ENCODE measurements at regions not wholly inside any gene's neighbourhood (a gene's known extent, or its start where the extent isn't known, plus 50 kb on each side); places are given as distances from the start of the nearest gene placed in this dataset.

DNA sequence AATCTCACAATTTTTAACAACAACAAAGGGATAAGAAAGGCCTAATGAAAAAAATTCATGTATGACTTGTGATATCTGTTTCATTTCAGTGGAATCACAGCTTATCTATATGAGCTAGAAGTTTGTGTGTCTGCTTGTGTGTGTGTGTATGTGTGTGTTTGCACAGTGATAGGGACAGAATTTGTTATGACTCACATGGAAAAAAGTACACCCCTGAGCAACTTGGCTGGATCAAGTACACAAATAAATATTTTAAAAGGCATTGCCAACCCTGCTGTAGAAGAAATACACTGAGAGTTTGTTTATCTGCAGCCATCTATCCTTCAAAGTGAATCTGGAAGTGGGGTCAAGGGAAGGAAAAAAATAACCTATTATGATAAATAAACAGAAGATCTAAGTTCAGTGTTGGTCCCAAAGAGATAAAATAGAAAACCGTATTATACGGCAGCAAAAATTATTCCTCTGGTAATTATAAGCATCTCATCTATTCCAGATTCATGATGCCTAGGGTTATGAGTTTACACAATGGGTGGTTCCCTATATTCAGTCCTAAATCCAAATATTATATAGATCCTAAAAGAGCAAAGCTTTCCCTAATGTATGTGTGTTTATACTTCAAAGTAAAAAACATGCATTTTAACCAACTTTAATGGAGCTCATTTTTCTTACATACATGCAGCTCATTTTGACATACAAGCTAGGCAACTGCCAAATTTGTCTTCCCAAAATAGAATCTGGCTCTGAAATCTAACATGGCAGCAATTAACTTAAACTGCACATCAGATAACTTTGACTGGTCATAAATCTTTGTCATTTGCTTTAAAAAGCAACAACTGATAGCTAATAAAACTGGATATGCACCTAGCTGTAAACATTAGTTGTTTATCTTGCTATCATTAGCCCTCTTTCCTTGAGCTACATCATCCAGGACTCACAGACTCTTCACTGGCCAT, 420.6 kb downstream of the IRS1 start:
- no peak for DNase-seq (ENCODE audit: low spot score)

DNA sequence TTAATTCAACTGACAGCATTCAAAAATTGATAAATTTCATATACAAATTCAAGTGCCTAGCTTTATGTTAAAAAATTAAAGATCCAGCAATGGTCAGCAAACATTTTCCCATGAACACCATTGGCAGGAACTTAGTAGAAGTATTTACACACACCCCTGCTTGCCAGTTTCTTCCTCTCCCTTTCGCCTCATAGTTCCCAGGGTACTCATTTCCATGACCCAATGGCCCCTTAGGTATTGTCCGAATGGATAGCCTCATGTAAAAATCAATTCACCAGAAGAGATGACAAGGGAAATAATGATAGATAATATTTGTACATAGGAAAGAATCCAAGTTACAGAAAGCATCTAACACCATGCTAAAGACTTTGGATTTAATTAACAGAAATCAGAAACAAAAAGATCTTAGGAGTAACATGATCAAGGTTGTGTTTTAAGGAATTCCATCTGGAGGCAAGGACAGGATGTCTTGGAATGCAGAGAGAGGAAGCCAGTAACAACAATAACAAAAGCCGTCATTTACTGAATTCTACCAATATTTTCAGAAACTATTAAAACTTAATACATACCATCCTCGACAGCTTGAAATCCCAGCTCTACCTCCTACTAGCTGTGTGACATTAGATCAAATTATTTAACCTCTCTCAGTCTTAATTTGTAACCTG, 423.0 kb downstream of the IRS1 start:
- no peak for DNase-seq (ENCODE audit: low spot score)

DNA sequence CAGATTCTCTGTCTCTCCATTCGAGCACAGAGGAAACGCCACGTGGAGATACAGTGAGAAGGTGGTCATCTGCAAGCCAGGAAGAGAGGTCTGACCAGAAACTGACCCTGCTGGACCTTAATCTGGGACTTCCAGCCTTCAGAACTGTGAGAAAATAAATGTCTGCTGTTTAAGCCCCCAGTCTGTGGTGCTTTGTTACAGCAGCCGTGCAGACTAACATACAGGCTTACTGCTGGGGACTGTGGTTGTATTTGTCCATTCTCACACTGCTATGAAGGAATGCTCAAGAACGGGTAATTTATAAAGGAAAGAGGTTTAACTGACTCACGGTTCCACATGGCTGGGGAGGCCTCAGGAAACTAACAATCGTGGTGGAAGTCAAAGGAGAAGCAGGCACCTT, 432.7 kb downstream of the IRS1 start:
- peak; percentile 48 for DNase-seq (ENCODE audit: low spot score)

DNA sequence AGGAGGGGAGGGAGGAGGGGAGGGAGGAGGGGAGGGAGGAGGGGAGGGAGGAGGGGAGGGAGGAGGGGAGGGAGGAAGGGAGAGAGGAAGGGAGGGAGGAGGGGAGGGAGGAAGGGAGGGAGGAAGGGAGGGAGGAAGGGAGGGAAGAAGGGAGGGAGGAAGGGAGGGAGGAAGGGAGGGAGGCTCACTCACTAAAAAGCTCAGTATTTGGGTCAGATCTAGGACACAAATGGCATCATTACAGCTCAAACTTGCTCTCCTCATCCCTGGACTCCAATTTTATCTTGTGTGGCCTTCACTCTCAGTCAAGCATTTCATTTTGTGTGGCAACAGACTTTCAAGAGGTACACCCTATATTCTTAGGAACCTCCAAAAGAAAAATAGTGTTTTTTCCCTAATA, 435.4 kb downstream of the IRS1 start:
- no peak for DNase-seq (ENCODE audit: low spot score)

DNA sequence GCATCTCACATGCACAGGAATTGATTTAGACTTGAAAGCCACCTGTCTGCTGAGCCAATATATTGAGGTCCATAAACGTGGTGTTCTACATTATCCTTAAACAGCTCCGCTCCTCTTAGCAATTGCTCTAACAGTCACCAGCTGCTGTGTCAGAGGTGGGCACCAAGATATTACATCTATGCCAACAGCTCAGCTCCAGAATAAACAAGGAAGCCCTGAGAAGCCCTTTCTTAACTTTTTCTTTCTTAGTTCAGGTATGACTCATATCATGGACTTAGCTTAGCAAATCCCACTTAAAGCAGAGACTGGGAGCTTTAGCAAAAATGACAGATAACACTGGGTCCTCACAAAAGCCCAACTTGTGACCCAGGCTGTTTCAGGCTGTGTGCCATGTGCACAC, 436.6 kb downstream of the IRS1 start:
- peak; percentile 54 for DNase-seq (ENCODE audit: low spot score)

DNA sequence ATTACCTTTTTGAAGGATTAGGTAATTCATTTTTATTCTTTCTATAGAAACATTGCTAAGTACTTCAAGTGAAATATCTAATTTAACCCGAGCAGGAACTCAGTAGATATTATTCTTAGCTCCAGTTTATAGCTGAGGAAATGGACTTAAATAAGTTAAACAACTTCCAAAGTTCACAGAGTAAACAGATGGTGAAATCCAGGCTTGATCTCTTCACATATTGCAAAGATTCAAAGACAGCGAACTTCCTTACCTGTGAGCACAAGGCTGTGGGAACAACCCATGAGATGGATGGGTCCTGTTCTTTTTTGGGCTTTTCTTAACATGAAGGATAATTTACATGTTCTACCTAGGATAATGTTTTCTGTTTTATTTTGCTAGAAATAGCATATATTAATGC, 439.0 kb downstream of the IRS1 start:
- no peak for DNase-seq (ENCODE audit: low spot score)

DNA sequence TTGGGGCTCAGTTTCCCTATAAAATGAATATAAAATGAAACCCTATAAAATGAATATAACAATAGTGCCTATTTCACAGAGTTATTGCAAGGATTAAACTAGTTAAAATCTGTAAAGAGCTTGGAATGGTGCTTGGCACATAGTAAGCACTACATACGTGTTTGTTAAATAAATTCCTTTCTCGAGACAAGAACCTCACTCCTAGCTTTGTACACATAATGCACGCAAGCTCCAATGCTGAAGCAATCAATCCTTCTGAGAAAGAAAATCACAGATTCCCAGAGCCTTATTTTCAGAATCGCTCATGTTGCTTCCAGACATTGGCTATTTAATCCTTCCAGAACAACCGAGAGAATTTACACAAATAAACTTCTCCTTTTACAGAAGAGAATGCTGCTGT, 440.9 kb downstream of the IRS1 start:
- DNase-seq (ENCODE audit: low spot score): no peak

DNA sequence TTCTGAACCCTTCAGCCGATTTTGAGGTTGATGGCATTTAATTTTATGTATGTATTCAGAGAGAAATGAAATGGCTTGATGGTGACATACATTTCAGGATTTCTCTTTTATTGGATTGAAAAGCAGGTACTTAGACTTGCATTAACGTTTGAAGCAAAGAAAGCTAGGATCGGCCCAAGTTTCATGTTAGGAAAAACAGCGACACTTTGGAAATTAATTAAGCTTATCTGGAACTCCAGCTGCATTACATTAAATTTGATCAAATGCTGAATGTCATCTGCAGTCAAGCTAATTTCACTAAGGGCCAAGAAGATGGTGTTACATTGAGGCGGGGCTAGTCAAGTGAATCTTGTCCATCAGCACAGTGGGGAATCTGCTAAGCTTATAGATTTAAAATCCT, 441.8 kb downstream of the IRS1 start:
- no peak for DNase-seq (ENCODE audit: low spot score)

DNA sequence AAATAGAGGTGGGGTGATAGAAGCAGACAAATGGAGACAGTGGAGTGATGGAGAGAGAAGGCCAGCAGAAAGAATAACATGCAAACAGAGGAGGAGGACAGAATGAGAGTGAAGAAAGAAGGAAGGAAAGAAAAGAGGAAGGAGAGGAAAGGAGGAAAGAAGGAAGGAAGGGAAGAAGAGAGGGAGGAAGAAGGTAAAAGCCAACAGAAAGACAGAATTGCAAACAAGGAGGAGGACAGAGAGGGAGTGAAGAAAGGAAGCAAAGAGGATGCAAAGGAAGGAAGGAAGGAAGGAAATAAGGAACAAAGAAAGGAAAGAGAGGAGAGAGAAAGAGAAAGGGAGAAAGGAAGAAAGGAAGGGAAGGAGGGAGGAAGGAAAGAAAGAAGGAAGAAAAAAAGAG, 444.0 kb downstream of the IRS1 start:
- DNase-seq (ENCODE audit: low spot score): no peak

DNA sequence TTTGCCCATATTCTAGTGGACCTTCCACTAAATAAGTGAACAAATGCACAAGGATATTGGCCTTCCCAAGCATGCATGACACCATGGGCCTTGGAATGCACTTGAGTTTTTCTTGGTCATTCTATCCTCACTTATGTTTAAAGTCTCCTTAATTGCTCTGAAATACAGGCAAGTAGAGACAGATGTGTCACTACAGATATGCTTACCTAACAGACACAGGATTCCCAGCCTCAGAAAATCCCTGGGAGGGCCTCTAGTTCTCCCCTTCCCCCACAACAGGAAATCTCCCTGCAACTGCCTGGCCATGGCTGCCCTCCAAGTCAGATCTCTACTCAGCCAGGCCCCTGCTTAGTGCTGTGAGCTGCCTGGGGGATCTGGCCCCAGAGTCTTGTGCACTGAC, 445.2 kb downstream of the IRS1 start:
- DNase-seq (ENCODE audit: low spot score): peak; percentile 82

DNA sequence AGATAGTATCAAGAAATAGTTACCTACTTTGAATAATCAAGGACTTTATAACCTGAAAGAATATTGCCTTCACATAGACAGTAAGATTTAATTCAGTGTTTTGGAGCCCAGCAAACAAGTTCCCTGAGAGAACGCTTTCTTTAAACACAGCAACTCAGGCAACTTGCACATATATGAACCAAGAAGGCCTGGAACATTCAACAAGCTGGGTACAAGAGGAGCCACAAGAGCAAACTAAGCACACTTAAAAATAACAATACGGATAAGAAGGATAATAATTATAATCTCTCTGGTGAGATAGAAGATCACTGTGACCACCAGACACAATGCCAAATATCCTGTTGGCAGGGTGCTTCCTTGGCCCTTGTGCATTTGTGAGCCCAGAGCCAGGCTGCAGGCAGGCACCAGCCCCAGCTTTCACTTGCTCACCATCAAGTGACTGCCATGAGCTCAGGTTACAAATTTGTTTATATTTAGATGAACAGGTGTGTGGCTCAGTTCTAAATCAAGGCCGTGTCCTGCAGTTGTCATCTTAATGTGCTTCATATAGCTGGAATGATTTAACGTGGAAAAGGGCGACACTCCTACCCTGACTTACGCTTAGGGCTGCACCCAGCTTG, 446.6 kb downstream of the IRS1 start:
- no peak for DNase-seq (ENCODE audit: low spot score)

DNA sequence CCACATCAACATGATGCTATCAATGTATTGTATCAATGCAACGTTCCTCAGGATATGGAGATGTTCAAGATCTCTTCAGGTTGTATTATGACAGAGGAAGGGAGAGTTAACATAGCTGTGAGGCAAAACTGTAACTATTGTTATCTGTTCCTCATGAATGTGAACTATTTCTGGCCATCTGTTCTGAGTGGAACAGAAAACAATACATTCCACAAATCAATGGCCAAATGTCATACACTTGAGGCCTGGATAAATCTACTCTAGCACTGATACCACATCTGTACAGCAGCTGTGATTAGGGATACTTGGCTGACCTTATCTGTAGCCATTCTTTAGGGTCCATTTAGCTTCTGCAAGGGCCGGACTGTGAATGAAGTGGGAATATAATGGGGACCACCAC, 447.9 kb downstream of the IRS1 start:
- DNase-seq (ENCODE audit: low spot score): no peak

DNA sequence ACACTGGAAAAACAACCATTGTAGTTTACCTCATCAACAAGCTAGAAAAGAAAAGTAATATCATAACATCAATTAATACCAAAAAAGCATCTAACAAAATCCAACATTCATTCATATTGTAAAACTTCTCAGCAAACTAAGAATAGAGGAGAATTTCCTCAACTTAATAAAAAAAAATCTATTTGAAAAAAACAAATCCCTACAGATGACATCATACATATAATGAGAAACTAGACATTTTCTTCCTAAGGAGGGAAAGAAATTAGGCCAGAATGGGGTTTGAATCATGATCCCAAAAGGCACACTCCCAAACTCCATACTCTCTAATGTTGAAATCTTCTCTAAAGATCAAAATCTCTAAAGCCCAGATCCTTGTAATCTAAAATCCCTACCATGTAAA, 460.0 kb downstream of the IRS1 start:
- no peak for DNase-seq (ENCODE audit: low spot score)

DNA sequence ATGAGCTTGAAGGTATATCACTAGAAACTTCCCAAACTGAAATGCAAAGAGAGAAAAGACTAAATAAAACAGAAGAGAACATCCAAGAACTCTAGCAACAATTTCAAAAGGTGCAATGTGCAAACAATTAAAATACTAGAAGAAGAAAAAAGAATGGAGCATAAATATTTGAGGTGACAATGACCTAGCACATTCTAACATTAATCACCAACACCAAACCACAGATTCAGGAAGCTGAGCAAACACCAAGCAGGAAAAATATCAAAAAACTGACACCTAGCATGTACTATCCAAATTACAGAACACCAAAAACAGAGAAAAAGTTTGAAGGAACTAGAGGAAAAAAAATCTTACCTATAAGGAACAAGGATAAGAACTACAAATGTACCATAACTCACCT, 460.8 kb downstream of the IRS1 start:
- DNase-seq (ENCODE audit: low spot score): peak; percentile 60

DNA sequence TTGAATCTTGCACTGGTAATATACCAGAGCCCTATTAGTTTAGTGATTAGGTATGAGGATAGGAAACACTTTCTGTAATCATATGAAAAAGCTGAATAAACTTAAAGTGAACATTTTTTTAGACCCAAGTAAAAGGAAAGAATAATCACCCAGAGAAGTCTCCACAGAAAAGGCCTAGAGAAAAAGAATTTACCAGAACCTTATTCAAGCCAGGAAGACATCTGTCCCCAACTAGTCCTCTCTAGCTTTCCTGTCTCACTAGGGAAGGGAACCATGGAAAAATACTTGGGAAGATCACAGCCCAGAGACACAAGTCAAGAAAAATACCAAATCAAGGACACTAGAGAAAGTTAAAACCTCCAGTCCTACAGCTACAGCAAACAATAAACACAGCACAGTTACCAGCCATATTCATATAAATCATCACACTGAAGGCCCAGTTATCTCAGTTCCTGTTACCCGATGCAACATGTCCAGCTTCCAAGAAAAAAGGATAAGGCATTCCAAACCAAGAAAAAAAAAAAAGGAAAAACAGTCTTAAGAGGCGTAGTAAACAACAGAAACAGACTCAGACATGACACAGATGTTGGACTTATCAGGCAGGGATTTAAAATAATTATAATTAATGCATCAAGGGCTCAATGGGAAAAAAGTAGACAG, 461.5 kb downstream of the IRS1 start:
- no peak for DNase-seq (ENCODE audit: low spot score)

DNA sequence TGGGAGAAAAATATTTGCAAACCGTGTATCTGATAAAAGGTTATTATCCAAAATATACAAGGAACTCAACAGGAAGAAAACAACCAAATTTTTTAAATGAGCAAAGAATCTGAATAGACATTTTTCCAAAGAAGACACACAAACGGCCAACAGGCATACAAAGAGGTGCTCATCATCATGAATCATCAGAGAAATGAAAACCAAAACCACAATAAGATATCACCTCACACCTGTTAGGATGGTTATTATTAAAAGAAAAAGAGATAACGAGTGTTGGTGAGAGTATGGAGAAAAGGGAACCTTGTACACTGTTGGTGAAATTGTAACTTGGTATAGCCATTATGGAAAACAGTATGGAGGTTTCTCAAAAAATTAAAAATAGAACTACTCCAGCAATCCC, 463.3 kb downstream of the IRS1 start:
- peak; percentile 16 for DNase-seq (ENCODE audit: low spot score)

DNA sequence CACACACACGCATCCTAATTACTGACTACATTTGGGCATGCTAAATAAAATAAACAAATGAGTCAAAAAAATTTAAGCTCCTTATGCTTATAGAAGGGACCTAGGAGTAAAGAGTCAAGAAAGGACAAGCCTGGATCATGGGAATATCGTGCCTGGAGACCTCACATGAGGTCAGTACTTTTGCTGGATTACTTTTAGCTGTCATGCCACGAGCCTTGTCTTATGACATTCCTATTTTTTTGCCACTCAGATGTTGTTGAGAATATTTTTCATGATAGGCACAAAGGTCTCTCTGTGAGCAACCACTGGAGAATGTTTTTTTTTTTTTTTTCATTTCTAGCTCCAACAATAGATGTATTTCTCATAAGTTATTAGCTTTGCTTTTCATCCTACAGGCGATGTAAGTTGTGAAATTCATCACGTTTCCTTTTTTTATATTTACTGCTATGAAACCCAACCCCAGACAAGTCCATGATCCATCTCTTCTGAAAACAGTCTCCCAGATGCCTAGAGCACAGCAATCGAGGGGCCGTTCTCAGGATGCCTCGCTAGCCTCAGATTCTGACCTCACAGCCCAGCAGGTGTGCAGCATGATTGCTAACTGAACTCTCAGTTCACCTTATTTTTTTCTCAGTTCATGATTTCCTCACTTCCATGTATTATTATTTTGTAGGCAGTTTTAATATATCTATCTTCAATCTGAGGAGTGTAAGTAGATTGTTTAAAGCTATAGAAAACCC, 464.5 kb downstream of the IRS1 start:
- no peak for DNase-seq (ENCODE audit: low spot score)

DNA sequence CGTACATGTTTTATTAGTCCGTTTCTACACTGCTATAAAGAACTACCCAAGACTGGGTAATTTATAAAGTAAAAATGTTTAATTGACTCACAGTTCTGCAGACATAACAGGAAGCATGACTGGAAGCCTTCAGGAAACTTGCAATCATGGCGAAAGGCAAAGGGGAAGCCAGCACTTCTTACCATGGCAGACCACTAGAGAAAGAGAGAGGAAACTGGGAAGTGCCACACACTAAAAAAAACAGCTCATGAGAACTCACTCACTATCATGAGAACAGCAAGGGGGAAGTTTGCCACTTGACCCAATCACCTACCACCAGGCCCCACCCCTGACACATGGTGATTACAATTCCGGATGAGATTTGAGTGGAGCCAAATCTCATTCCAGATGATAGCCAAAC, 466.2 kb downstream of the IRS1 start:
- DNase-seq (ENCODE audit: low spot score): no peak

DNA sequence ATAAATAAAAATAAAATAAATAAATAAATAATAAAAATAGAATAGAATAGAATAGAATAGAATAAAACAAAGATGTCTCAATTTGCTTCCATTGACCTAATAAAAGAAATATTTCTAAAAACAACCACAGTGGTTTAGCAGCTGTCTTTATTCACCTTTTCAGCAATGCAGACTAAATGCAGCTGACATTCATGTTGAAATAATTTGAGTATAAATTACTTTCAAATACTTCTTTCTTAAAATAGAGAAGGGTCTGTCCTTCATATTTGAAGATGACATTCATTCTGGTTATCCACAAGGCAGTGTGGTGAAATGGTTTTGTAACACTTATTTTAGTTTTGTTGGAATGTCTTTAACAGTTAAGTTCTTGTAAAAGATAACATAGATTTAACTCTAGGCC, 469.4 kb downstream of the IRS1 start:
- no peak for DNase-seq (ENCODE audit: low spot score)

DNA sequence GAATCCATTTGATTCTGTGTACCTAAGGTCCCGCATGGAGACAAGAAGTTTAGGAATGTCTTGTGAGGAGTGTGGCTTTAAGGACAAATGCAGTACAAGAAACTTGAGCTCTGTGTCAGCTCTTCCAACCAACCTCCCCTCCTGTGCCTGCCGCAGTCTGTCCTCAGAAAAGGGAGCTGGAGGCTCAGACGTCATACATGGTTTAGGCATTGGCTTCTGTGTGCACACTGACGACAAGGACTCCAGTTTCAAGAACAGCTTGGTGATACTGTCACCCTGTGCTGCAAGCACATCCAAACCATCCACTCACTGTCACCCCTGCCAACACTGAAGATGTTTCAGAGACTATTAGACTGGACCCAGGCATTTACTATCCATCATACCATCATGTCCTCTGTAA, 470.4 kb downstream of the IRS1 start:
- DNase-seq (ENCODE audit: low spot score): no peak

DNA sequence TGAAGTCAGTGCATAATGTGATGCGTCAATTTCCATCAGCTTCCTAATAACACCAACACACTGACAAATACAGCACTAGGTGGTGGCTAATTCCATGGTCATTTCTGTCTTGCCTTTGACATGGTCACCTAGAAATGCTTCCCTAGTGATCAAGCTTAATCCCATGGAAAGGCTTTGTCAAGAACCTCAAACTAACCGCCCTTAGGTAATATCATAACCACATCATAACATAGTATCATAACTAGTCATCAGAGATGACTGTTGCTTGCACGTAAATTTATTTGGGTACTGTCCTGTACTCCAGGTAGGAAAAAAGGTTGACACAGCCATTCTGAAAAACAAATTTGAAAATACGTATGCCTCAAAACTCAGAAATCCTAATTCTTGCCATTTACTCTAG, 471.8 kb downstream of the IRS1 start:
- DNase-seq (ENCODE audit: low spot score): peak; percentile 18

DNA sequence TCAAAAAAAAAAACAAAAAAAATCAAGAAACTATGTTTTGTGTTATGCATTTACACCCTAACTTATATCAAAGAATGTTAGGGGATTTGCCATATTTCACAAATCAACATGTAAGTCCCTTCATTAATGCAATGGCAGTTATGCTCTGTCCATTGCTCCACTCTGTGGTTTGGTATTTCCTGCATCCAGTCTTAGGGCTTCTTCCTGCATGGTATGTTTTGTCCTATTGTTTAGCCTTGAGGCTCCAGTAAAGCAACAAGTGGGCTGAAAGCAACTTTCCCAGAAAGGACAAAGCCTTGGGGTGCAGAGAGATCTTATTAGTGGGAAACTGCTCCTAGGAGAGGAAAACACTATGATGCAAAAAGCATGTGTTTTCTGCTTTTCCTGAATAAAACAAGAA, 474.1 kb downstream of the IRS1 start:
- DNase-seq (ENCODE audit: low spot score): no peak

All from kidney tubule cell (primary cell).